NCI-H345 (cell line): ENCODE measurements at regions not wholly inside any gene's neighbourhood (a gene's known extent, or its start where the extent isn't known, plus 50 kb on each side); places are given as distances from the start of the nearest gene placed in this dataset.

ENCODE experiments used
- DNase-seq: peaks from one replicate; lab custom pipeline; 2025; lab: John Stamatoyannopoulos, UW

- DNase-seq, result no peak
These were observed 549.8 kb upstream of the FAM241A start for GRCh38 chr4:111595456-111595855.

- no peak for DNase-seq
These were observed 548.8 kb upstream of the FAM241A start for GRCh38 chr4:111596491-111596890.

GRCh38 chr4:111601671-111602070 is 543.6 kb upstream of the FAM241A start:
- DNase-seq, result no peak

GRCh38 chr4:111602848-111603247 is 542.4 kb upstream of the FAM241A start:
- DNase-seq, result no peak

GRCh38 chr4:111605111-111605510 is 540.1 kb upstream of the FAM241A start:
- DNase-seq, result no peak

- DNase-seq, result no peak
These were observed 534.6 kb upstream of the FAM241A start for GRCh38 chr4:111610681-111611080.

- DNase-seq, result no peak
These were observed 526.3 kb upstream of the FAM241A start for GRCh38 chr4:111618908-111619307.

- DNase-seq, result peak; percentile 16
These were observed 516.8 kb upstream of the FAM241A start for GRCh38 chr4:111628437-111628836.

GRCh38 chr4:111630705-111631104 is 514.5 kb upstream of the FAM241A start:
- peak; percentile 48 for DNase-seq

GRCh38 chr4:111631215-111631999 is 513.8 kb upstream of the FAM241A start:
- peak; percentile 26 for DNase-seq

GRCh38 chr4:111632641-111633151 is 512.6 kb upstream of the FAM241A start:
- DNase-seq, result peak; percentile 13

- no peak for DNase-seq
These were observed 511.5 kb upstream of the FAM241A start for GRCh38 chr4:111633663-111634266.

- DNase-seq, result no peak
These were observed 509.6 kb upstream of the FAM241A start for GRCh38 chr4:111635646-111636045.

GRCh38 chr4:111636961-111637585 is 508.2 kb upstream of the FAM241A start:
- no peak for DNase-seq

- DNase-seq, result no peak
These were observed 506.0 kb upstream of the FAM241A start for GRCh38 chr4:111639120-111639690.

- no peak for DNase-seq
These were observed 505.4 kb upstream of the FAM241A start for GRCh38 chr4:111639876-111640275.

GRCh38 chr4:111641813-111642579 is 503.3 kb upstream of the FAM241A start:
- DNase-seq, result peak; percentile 69

GRCh38 chr4:111648056-111648455 is 497.2 kb upstream of the FAM241A start:
- DNase-seq, result no peak

- no peak for DNase-seq
These were observed 495.9 kb upstream of the FAM241A start for GRCh38 chr4:111649308-111649707.

GRCh38 chr4:111650146-111650545 is 495.1 kb upstream of the FAM241A start:
- no peak for DNase-seq

- peak; percentile 20 for DNase-seq
These were observed 494.6 kb upstream of the FAM241A start for GRCh38 chr4:111650674-111651086.

GRCh38 chr4:111652236-111652635 is 493.0 kb upstream of the FAM241A start:
- DNase-seq, result no peak
